ENCODE measurements at regions not wholly inside any gene's neighbourhood (a gene's known extent, or its start where the extent isn't known, plus 50 kb on each side); places are given as distances from the start of the nearest gene placed in this dataset.

DNA sequence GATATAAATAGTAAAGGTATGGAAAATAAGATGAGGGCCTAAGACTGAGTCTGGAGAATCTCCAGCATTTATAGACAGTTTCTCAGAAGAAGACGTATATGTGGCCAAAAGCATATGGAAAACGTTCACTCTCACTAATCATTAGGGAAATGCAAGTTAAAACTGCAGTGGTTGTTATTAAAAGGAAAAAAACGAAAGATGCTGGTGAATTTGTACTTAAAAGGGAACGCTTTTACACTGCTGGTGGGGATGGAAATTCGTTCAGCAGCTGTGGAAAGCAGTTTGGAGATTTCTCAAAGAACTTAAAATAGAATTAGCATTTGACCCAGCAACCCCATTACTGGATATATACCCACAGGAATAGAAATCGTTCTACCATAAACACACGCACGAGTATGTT, 180.5 kb upstream of the CADM1 start:
- TF ChIP-seq, protein P1, sequence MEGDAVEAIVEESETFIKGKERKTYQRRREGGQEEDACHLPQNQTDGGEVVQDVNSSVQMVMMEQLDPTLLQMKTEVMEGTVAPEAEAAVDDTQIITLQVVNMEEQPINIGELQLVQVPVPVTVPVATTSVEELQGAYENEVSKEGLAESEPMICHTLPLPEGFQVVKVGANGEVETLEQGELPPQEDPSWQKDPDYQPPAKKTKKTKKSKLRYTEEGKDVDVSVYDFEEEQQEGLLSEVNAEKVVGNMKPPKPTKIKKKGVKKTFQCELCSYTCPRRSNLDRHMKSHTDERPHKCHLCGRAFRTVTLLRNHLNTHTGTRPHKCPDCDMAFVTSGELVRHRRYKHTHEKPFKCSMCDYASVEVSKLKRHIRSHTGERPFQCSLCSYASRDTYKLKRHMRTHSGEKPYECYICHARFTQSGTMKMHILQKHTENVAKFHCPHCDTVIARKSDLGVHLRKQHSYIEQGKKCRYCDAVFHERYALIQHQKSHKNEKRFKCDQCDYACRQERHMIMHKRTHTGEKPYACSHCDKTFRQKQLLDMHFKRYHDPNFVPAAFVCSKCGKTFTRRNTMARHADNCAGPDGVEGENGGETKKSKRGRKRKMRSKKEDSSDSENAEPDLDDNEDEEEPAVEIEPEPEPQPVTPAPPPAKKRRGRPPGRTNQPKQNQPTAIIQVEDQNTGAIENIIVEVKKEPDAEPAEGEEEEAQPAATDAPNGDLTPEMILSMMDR (IDR thresholded peaks at IDR 0.05), result no peak
- TF ChIP-seq POLR2A (IDR thresholded peaks at IDR 0.05) (no peak), POLR2AphosphoS5 (IDR thresholded peaks at IDR 0.05; ENCODE audit: insufficient read depth in 1 of 2, low read depth in 1 of 2) (no peak)
